Stomach smooth muscle (tissue), 2 donors: ENCODE measurements at regions not wholly inside any gene's neighbourhood (a gene's known extent, or its start where the extent isn't known, plus 50 kb on each side); places are given as distances from the start of the nearest gene placed in this dataset.
"Not testable (repeated sequence)": the region's sequence is repeated elsewhere in the genome, so short reads cannot be mapped to it uniquely, and the experiment has no call there.

ENCODE experiments used
- H3K27ac ChIP-seq: one replicate; pipeline ENCODE4 v1.7.0; 2013; ENCODE audit warnings: mild to moderate bottlenecking, low read length, inconsistent platforms
- H3K27me3 ChIP-seq, 2 donors: one replicate each; pipeline ENCODE4 v1.7.0; 2013; ENCODE audit warnings: low read length in 2 of 2; ENCODE audit not compliant: insufficient read depth in 2 of 2, control insufficient read depth in 1 of 2
- H3K36me3 ChIP-seq, 2 donors: one replicate each; pipeline ENCODE4 v1.7.0; 2013; ENCODE audit warnings: low read length in 2 of 2; ENCODE audit not compliant: control insufficient read depth in 2 of 2, insufficient read depth in 2 of 2
- H3K4me1 ChIP-seq: one replicate; pipeline ENCODE4 v1.7.0; 2013; ENCODE audit warnings: low read length; ENCODE audit not compliant: control insufficient read depth, insufficient read depth
- H3K4me3 ChIP-seq, 2 donors: one replicate each; pipeline ENCODE4 v1.7.0; 2013; ENCODE audit warnings: low read length in 2 of 2
- H3K9ac ChIP-seq, 2 donors: one replicate each; pipeline ENCODE4 v1.7.0; 2013; ENCODE audit warnings: low read length in 2 of 2, mild to moderate bottlenecking in 1 of 2
- H3K9me3 ChIP-seq, 2 donors: one replicate each; pipeline ENCODE4 v1.7.0; 2013; ENCODE audit warnings: low read length in 2 of 2; ENCODE audit not compliant: control insufficient read depth in 2 of 2
- donor health status: healthy.
- donor health status: Pancreatic carcinoma.

DNA sequence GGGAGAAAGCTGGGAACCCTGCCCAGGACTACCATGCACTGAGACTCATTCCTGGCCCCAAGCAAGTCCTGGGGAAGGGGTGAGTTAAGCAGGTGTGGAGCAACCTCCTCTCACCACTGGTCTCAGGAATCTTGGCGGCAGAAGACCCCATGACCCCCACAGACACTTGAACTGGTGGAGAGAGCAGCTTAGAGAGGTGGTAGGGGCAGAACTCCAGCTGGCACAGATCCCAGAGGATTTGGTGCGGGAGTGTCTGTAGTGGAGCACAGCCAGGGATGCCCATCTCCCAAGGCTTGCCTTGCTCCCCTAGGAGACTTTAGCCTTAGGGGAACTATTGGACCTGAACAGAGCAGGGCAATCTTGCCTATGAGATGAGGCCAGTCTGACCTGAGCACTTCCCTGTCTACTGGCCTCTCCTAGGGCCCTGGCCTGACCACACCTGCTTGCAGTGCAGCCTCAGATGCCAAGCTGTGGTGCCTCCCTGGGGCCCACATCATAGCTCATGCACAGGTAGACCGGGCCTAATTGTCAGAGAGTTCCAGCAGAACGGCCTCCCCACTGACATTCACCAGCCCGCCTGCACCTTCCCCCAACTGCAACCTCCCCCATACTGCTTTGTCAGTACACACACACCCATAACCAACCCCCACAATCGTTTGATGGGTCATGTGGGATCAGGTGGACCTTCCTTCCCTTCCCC, 78.0 kb downstream of the NAA11 start:
- H3K36me3 ChIP-seq: no peaks in the 10 kb centered on the region
- H3K27ac ChIP-seq: no peak overlapping the region
- no peak overlapping the region for H3K9ac ChIP-seq
- no peaks in the 10 kb centered on the region for H3K9me3 ChIP-seq
- no peaks in the 10 kb centered on the region for H3K4me1 ChIP-seq
- H3K4me3 ChIP-seq: no peak overlapping the region
- H3K27me3 ChIP-seq: no peaks in the 10 kb centered on the region

DNA sequence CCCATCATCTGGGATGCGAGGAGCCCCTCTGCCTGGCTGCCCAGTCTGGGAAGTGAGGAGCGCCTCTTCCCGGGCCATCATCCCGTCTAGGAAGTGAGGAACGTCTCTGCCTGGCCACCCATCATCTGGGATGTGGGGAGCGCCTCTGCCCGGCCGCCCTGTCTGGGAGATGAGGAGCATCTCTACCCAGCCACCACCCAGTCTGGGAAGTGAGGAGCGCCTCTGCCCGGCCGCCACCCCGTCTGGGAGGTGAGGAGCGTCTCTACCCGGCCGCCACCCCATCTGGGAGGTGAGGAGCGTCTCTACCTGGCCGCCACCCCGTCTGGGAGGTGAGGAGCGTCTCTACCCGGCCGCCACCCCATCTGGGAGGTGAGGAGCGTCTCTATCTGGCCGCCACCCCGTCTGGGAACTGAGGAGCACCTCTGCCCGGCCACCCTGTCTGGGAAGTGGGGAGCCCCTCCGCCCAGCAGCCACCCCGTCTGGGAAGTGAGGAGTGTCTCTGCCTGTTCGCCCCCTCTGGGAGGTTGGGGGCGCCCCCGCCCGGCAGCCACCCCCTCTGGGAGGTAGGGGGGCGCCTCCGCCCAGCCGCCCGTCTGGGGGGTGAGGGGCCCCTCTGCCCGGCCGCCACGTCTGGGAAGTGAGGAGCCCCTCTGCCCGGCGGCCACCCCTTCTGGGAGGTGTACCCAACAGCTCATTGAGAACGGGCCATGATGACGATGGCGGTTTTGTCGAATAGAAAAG, 80.5 kb downstream of the NAA11 start:
- not testable (repeated sequence) for H3K4me1 ChIP-seq, H3K27ac ChIP-seq, H3K9me3 ChIP-seq, H3K36me3 ChIP-seq, H3K4me3 ChIP-seq, H3K27me3 ChIP-seq, H3K9ac ChIP-seq

DNA sequence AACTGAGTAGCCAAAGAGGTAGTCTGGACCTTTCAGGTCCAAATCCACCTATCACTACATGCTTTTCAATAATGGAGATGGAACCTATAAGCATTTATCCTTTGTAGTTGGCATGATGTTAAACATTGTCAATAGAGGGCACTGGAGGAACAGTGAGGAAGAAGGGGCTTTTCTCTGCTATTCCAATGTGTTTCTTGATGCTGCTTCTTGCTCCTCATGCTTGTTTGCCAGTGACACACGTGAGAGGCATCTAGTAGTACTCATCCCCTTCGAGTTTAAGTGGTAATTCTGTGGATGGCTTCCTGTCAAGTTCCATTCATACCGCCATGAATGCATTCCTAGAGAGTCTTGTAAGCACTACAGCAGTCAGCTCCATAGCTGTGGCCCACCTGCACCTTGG, 84.0 kb downstream of the NAA11 start:
- Histone ChIP-seq H3K27ac (no peak overlapping the region), H3K4me3 (no peak overlapping the region), H3K27me3 (no peaks in the 10 kb centered on the region), H3K9ac (no peak overlapping the region), H3K36me3 (no peaks in the 10 kb centered on the region), H3K4me1 (no peaks in the 10 kb centered on the region), H3K9me3 (no peaks in the 10 kb centered on the region)

DNA sequence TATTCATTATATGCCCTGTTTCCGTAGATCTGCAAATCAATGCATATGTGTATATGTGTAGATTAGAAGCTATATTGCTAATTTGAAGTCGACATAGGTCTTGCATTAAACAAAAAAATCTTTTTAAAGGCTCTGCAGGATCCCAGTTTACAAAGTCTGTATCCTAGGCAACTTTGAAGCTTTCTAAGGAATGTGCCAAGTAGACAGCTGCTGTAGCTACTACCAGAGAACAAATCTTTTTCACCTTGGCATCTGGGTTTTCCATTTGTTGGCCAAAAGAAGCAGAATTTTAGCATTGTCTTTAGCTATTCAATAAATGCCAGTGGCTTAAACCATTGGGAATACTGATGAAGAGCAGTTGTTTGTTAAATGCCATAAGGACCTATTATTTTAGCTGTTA, 88.0 kb downstream of the NAA11 start:
- H3K4me3 ChIP-seq: no peak overlapping the region
- no peaks in the 10 kb centered on the region for H3K27me3 ChIP-seq
- H3K27ac ChIP-seq: no peak overlapping the region
- no peaks in the 10 kb centered on the region for H3K4me1 ChIP-seq
- no peak overlapping the region for H3K9ac ChIP-seq
- H3K9me3 ChIP-seq: no peaks in the 10 kb centered on the region
- no peaks in the 10 kb centered on the region for H3K36me3 ChIP-seq

DNA sequence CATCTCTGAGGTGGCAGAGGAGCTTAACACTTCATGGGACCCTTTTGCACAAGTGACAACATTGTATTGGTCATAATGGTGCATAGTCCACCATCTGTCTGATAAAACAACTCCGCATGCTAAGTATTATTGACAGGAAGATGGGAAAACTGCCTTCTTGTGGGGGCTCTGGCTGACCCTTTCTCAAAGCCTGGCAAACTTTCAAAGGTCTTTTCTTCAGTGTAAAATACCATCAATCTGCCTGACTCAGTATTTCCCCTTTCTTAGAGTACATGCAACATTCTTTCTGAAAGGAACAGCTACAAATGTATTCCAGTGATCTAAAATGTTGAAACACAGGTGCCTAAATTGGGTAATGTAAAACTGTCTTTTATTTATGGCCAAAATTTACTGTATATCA, 89.1 kb downstream of the NAA11 start:
- H3K27ac ChIP-seq: no peak overlapping the region
- no peaks in the 10 kb centered on the region for H3K27me3 ChIP-seq
- H3K4me3 ChIP-seq: no peak overlapping the region
- no peaks in the 10 kb centered on the region for H3K9me3 ChIP-seq
- H3K36me3 ChIP-seq: no peaks in the 10 kb centered on the region
- H3K9ac ChIP-seq: no peak overlapping the region
- H3K4me1 ChIP-seq: no peaks in the 10 kb centered on the region

DNA sequence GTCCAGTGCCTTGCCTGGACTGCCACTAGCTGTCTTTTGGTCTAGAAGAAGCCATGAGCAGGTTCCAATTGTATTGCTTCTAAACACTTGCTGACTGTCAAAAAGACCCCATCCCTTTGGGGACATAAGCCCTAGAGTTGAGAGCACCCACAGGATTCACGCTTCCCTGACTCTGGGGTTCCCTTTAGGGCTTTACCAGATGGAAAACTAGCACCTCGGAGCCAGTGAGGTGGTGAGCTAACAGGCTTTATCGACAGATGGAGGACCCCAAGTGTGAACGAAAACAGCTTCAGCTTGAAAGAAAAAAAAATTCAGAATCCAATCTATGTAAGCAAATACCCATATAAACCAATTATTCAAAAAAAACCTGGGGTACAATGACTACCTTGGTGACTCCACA, 90.8 kb downstream of the NAA11 start:
- no peak overlapping the region for H3K27ac ChIP-seq
- H3K4me3 ChIP-seq: no peak overlapping the region
- H3K4me1 ChIP-seq: no peaks in the 10 kb centered on the region
- no peak overlapping the region for H3K9ac ChIP-seq
- H3K36me3 ChIP-seq: no peaks in the 10 kb centered on the region
- H3K27me3 ChIP-seq: no peaks in the 10 kb centered on the region
- H3K9me3 ChIP-seq: no peaks in the 10 kb centered on the region

DNA sequence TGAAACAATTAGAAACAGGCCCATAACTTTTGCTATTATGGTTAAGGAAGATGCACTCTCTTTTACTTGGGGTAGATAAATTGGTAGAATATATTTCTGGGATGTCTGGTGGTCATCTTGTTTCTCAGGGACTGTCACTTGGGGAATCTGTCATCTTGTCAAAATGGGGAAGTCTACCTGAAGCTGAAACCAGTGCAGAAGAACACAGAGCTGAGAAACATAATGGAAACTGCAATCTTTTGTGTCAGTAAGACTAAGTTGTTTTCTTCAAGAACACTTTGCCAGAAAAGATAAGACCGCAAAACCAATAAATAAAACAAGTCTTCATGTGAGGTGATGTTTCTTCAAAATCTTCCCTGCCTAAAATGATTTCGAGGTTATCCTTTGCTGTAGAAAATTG, 92.0 kb downstream of the NAA11 start:
- no peaks in the 10 kb centered on the region for H3K9me3 ChIP-seq
- H3K27ac ChIP-seq: no peak overlapping the region
- no peak overlapping the region for H3K4me3 ChIP-seq
- no peaks in the 10 kb centered on the region for H3K4me1 ChIP-seq
- no peaks in the 10 kb centered on the region for H3K36me3 ChIP-seq
- H3K9ac ChIP-seq: no peak overlapping the region
- H3K27me3 ChIP-seq: no peaks in the 10 kb centered on the region

DNA sequence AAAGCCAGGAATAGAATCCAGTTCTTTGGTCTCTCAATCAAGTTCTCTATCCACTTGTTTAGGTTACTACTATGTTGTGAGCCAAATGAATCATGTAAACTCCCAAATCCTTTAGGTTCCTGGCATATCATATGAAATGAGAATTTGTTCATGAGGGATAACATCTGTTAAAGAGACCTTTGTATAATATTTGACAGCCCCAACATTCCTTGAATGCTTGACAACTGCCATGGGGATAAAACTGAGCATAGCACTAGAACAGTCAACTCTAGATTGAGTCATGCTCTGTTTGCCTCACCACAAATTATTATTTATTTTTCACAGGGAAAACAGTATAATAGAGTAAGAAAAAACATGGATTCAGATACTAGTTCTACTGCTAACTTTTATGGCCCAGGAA, 93.3 kb downstream of the NAA11 start:
- no peaks in the 10 kb centered on the region for H3K27me3 ChIP-seq
- H3K27ac ChIP-seq: no peak overlapping the region
- no peak overlapping the region for H3K4me3 ChIP-seq
- H3K9me3 ChIP-seq: no peaks in the 10 kb centered on the region
- H3K36me3 ChIP-seq: no peaks in the 10 kb centered on the region
- H3K9ac ChIP-seq: no peak overlapping the region
- H3K4me1 ChIP-seq: no peaks in the 10 kb centered on the region

DNA sequence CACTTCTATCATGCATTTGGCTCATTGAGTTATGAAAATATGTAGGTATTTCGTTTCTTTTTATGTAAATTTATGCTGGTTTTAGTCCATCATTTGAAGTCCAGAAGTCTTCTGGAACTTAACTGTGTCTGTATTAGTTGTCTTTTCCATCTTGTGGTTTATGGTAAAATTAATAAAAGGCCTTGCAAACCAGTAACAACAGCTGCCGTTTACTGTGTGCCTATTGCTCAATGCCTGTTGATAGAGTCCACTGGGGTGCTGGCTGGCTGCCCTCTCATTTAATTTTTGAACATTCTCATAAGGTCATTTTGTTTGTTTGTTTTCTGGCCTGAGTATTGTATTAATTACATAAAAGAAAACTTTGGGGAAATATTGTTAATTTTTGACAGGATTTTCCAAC, 98.0 kb downstream of the NAA11 start:
- Histone ChIP-seq H3K27me3 (no peaks in the 10 kb centered on the region), H3K36me3 (no peaks in the 10 kb centered on the region), H3K4me1 (no peaks in the 10 kb centered on the region), H3K9me3 (no peaks in the 10 kb centered on the region), H3K27ac (no peak overlapping the region), H3K9ac (no peak overlapping the region), H3K4me3 (no peak overlapping the region)

DNA sequence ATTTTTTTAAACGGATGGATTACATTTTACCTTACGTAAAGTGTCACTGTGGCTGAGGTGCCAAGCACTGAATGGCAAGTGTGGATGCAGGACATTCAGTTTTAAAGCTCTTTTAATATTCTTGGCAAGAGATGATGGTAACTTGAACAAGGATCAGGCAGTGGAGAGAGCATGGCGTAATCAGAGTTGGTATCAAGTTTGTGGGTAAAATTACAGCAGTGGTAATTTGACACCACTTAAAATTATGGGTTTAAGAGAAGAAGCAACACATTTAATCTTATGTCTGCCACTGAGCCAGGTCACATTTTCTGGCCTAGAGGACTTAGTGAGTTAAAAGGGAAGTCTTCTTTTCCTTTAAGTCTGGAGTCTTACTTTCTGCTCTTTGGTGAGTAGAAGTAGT, 100.5 kb downstream of the NAA11 start:
- Histone ChIP-seq H3K9me3 (no peaks in the 10 kb centered on the region), H3K27ac (no peak overlapping the region), H3K4me3 (no peak overlapping the region), H3K27me3 (no peaks in the 10 kb centered on the region), H3K9ac (no peak overlapping the region), H3K4me1 (no peaks in the 10 kb centered on the region), H3K36me3 (no peaks in the 10 kb centered on the region)

DNA sequence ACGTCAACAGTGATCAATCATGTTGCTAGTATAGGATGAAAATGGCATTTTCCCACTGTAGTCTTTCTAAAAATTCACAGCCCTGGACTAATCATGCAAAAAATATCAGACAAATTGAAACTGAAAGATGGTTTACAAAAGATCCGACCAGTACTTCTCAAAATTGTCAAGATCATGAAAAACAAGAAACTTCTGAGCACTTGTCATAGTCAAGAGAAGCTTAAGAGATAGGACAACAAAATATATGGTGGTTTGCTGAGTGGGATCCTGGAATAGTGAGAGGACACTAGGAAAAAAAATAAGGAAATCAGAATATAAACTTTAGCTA, 101.1 kb downstream of the NAA11 start:
- no peaks in the 10 kb centered on the region for H3K36me3 ChIP-seq
- H3K27ac ChIP-seq: no peak overlapping the region
- H3K27me3 ChIP-seq: no peaks in the 10 kb centered on the region
- H3K9me3 ChIP-seq: no peaks in the 10 kb centered on the region
- no peak overlapping the region for H3K9ac ChIP-seq
- no peak overlapping the region for H3K4me3 ChIP-seq
- H3K4me1 ChIP-seq: no peaks in the 10 kb centered on the region
